ENCODE measurements at regions not wholly inside any gene's neighbourhood (a gene's known extent, or its start where the extent isn't known, plus 50 kb on each side); places are given as distances from the start of the nearest gene placed in this dataset.
A peak's percentile ranks its signal among the peaks of the same experiment; 100 is the strongest.

- H3K36me3 ChIP-seq (ENCODE audit: control insufficient read depth in 4 of 4, insufficient read depth in 4 of 4, low read length in 3 of 4): no peaks in the 10 kb centered on the region
- POLR2A ChIA-PET: no interaction called here
- CTCF ChIA-PET: interaction anchor here (4.5 kb wide), 1 partner anchor 10 kb away, joined by 14 read pairs; no protein-coding TSS in a partner anchor
- H3K4me1 ChIP-seq (ENCODE audit: control extremely low read depth in 1 of 4, control insufficient read depth in 4 of 4, insufficient read depth in 4 of 4, low read length in 3 of 4): no peaks in the 10 kb centered on the region
- no peak overlapping the region for H3K27ac ChIP-seq (ENCODE audit: insufficient read depth in 1 of 2, low read depth in 1 of 2, low read length in 2 of 2, poor library complexity in 1 of 2, severe bottlenecking in 2 of 2)
- 100% methylated on average over 2 of the region's 3 CpGs for WGBS (ENCODE audit: insufficient coverage)
- DNase-seq: no peak
- no peak overlapping the region for H3K4me3 ChIP-seq (ENCODE audit: control insufficient read depth in 1 of 7, extremely low read depth in 1 of 7, insufficient read depth in 4 of 7, low read depth in 2 of 7, low read length in 6 of 7)
- no peaks in the 10 kb centered on the region for H3K9me3 ChIP-seq (ENCODE audit: control extremely low read depth in 1 of 5, control insufficient read depth in 4 of 5, insufficient read depth in 2 of 5, low read depth in 1 of 5, low read length in 4 of 5)
- peaks cover 0 to 2% (median 0%) of the 10 kb centered on the region in 5 experiments for H3K27me3 ChIP-seq (replicated peaks in 2 of 5; ENCODE audit: control insufficient read depth in 4 of 5, insufficient read depth in 5 of 5, low read length in 4 of 5)
These were observed 291.4 kb upstream of the ATP11B start for GRCh38 chr3:182501856-182502255.

GRCh38 chr3:182503401-182503800, 289.9 kb upstream of the ATP11B start:
- Histone ChIP-seq H3K27me3 (replicated peaks in 2 of 5; ENCODE audit: control insufficient read depth in 4 of 5, insufficient read depth in 5 of 5, low read length in 4 of 5) (no peaks in the 10 kb centered on the region), H3K4me1 (ENCODE audit: control extremely low read depth in 1 of 4, control insufficient read depth in 4 of 4, insufficient read depth in 4 of 4, low read length in 3 of 4) (no peaks in the 10 kb centered on the region), H3K27ac (ENCODE audit: insufficient read depth in 1 of 2, low read depth in 1 of 2, low read length in 2 of 2, poor library complexity in 1 of 2, severe bottlenecking in 2 of 2) (no peak overlapping the region), H3K9me3 (ENCODE audit: control extremely low read depth in 1 of 5, control insufficient read depth in 4 of 5, insufficient read depth in 2 of 5, low read depth in 1 of 5, low read length in 4 of 5) (no peaks in the 10 kb centered on the region), H3K36me3 (ENCODE audit: control insufficient read depth in 4 of 4, insufficient read depth in 4 of 4, low read length in 3 of 4) (no peaks in the 10 kb centered on the region), H3K4me3 (ENCODE audit: control insufficient read depth in 1 of 7, extremely low read depth in 1 of 7, insufficient read depth in 4 of 7, low read depth in 2 of 7, low read length in 6 of 7) (no peak overlapping the region)
- DNase-seq: no peak
- WGBS (ENCODE audit: insufficient coverage): no CpG with 5 or more reads among the region's 2 CpGs
- ChIA-PET POLR2A (no interaction called here), CTCF (interaction anchor here (0.6 to 4.5 kb wide), 2 partner anchors 12 to 794 kb away, joined by 3 to 14 read pairs; no protein-coding TSS in a partner anchor)

GRCh38 chr3:182508919-182509711, 284.2 kb upstream of the ATP11B start:
- Histone ChIP-seq H3K27me3 (replicated peaks in 2 of 5; ENCODE audit: control insufficient read depth in 4 of 5, insufficient read depth in 5 of 5, low read length in 4 of 5) (peaks cover 0 to 3% (median 0%) of the 10 kb centered on the region in 5 experiments), H3K4me1 (ENCODE audit: control extremely low read depth in 1 of 4, control insufficient read depth in 4 of 4, insufficient read depth in 4 of 4, low read length in 3 of 4) (peaks cover 0 to 4% (median 0%) of the 10 kb centered on the region in 4 experiments), H3K36me3 (ENCODE audit: control insufficient read depth in 4 of 4, insufficient read depth in 4 of 4, low read length in 3 of 4) (no peaks in the 10 kb centered on the region), H3K27ac (ENCODE audit: insufficient read depth in 1 of 2, low read depth in 1 of 2, low read length in 2 of 2, poor library complexity in 1 of 2, severe bottlenecking in 2 of 2) (no peak overlapping the region), H3K9me3 (ENCODE audit: control extremely low read depth in 1 of 5, control insufficient read depth in 4 of 5, insufficient read depth in 2 of 5, low read depth in 1 of 5, low read length in 4 of 5) (no peaks in the 10 kb centered on the region), H3K4me3 (ENCODE audit: control insufficient read depth in 1 of 7, extremely low read depth in 1 of 7, insufficient read depth in 4 of 7, low read depth in 2 of 7, low read length in 6 of 7) (no peak overlapping the region)
- CTCF ChIA-PET: interaction anchor here (1.8 kb wide), 1 partner anchor 11 kb away, joined by 4 read pairs; no protein-coding TSS in a partner anchor
- 93% methylated on average over 3 of the region's 13 CpGs for WGBS (ENCODE audit: insufficient coverage)
- DNase-seq: peak in 2 of 3 donors; percentile 7 to 26
- POLR2A ChIA-PET: interaction anchor here (0.7 kb wide), 1 partner anchor 310 kb away, joined by 3 read pairs; no protein-coding TSS in a partner anchor

GRCh38 chr3:182509844-182510460, 283.4 kb upstream of the ATP11B start:
- H3K4me3 ChIP-seq (ENCODE audit: control insufficient read depth in 1 of 7, extremely low read depth in 1 of 7, insufficient read depth in 4 of 7, low read depth in 2 of 7, low read length in 6 of 7): no peak overlapping the region
- ChIA-PET CTCF (interaction anchor here (1.8 kb wide), 1 partner anchor 11 kb away, joined by 4 read pairs; no protein-coding TSS in a partner anchor), POLR2A (no interaction called here)
- H3K4me1 ChIP-seq (ENCODE audit: control extremely low read depth in 1 of 4, control insufficient read depth in 4 of 4, insufficient read depth in 4 of 4, low read length in 3 of 4): peaks cover 0 to 4% (median 0%) of the 10 kb centered on the region in 4 experiments
- no CpG with 5 or more reads among the region's 1 CpG for WGBS (ENCODE audit: insufficient coverage)
- DNase-seq: no peak
- no peaks in the 10 kb centered on the region for H3K36me3 ChIP-seq (ENCODE audit: control insufficient read depth in 4 of 4, insufficient read depth in 4 of 4, low read length in 3 of 4)
- no peaks in the 10 kb centered on the region for H3K9me3 ChIP-seq (ENCODE audit: control extremely low read depth in 1 of 5, control insufficient read depth in 4 of 5, insufficient read depth in 2 of 5, low read depth in 1 of 5, low read length in 4 of 5)
- no peak overlapping the region for H3K27ac ChIP-seq (ENCODE audit: insufficient read depth in 1 of 2, low read depth in 1 of 2, low read length in 2 of 2, poor library complexity in 1 of 2, severe bottlenecking in 2 of 2)
- H3K27me3 ChIP-seq (replicated peaks in 2 of 5; ENCODE audit: control insufficient read depth in 4 of 5, insufficient read depth in 5 of 5, low read length in 4 of 5): peaks cover 0 to 3% (median 0%) of the 10 kb centered on the region in 5 experiments

GRCh38 chr3:182514236-182514964, 278.9 kb upstream of the ATP11B start:
- Histone ChIP-seq H3K4me3 (ENCODE audit: control insufficient read depth in 1 of 7, extremely low read depth in 1 of 7, insufficient read depth in 4 of 7, low read depth in 2 of 7, low read length in 6 of 7) (no peak overlapping the region), H3K27me3 (replicated peaks in 2 of 5; ENCODE audit: control insufficient read depth in 4 of 5, insufficient read depth in 5 of 5, low read length in 4 of 5) (peaks cover 0 to 2% (median 0%) of the 10 kb centered on the region in 5 experiments), H3K4me1 (ENCODE audit: control extremely low read depth in 1 of 4, control insufficient read depth in 4 of 4, insufficient read depth in 4 of 4, low read length in 3 of 4) (no peaks in the 10 kb centered on the region), H3K27ac (ENCODE audit: insufficient read depth in 1 of 2, low read depth in 1 of 2, low read length in 2 of 2, poor library complexity in 1 of 2, severe bottlenecking in 2 of 2) (no peak overlapping the region), H3K9me3 (ENCODE audit: control extremely low read depth in 1 of 5, control insufficient read depth in 4 of 5, insufficient read depth in 2 of 5, low read depth in 1 of 5, low read length in 4 of 5) (no peaks in the 10 kb centered on the region), H3K36me3 (ENCODE audit: control insufficient read depth in 4 of 4, insufficient read depth in 4 of 4, low read length in 3 of 4) (no peaks in the 10 kb centered on the region)
- DNase-seq: no peak
- ChIA-PET POLR2A (no interaction called here), CTCF (no interaction called here)
- WGBS (ENCODE audit: insufficient coverage): no CpG with 5 or more reads among the region's 5 CpGs

GRCh38 chr3:182516597-182517336, 276.5 kb upstream of the ATP11B start:
- no peak for DNase-seq
- no peak overlapping the region for H3K27ac ChIP-seq (ENCODE audit: insufficient read depth in 1 of 2, low read depth in 1 of 2, low read length in 2 of 2, poor library complexity in 1 of 2, severe bottlenecking in 2 of 2)
- no peak overlapping the region for H3K4me3 ChIP-seq (ENCODE audit: control insufficient read depth in 1 of 7, extremely low read depth in 1 of 7, insufficient read depth in 4 of 7, low read depth in 2 of 7, low read length in 6 of 7)
- CTCF ChIA-PET: no interaction called here
- POLR2A ChIA-PET: no interaction called here
- H3K27me3 ChIP-seq (replicated peaks in 2 of 5; ENCODE audit: control insufficient read depth in 4 of 5, insufficient read depth in 5 of 5, low read length in 4 of 5): peaks cover 0 to 2% (median 0%) of the 10 kb centered on the region in 5 experiments
- H3K36me3 ChIP-seq (ENCODE audit: control insufficient read depth in 4 of 4, insufficient read depth in 4 of 4, low read length in 3 of 4): no peaks in the 10 kb centered on the region
- H3K4me1 ChIP-seq (ENCODE audit: control extremely low read depth in 1 of 4, control insufficient read depth in 4 of 4, insufficient read depth in 4 of 4, low read length in 3 of 4): no peaks in the 10 kb centered on the region
- no peaks in the 10 kb centered on the region for H3K9me3 ChIP-seq (ENCODE audit: control extremely low read depth in 1 of 5, control insufficient read depth in 4 of 5, insufficient read depth in 2 of 5, low read depth in 1 of 5, low read length in 4 of 5)
- 100% methylated on average over 2 of the region's 6 CpGs for WGBS (ENCODE audit: insufficient coverage)

All from common myeloid progenitor, CD34-positive (primary cell).